ENCODE measurements at regions not wholly inside any gene's neighbourhood (a gene's known extent, or its start where the extent isn't known, plus 50 kb on each side); places are given as distances from the start of the nearest gene placed in this dataset.

DNA sequence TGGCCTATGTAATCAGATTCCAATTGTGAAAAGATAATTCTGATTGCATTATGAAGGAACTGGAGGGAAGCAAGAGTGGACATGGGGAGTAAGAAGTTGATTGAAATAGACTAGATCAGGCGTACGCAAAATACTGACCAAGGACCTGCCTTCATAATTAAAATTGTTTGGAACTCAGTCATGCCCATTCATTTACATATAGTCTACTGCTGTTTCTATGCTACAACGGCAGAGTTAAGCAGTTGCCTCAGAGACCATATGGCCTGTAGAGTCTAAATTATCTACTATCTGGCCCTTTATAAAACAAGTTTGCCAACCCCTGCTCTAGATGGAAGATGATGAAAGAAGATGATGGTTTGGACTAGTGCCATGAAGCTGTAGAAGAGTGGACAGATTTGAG, 170.0 kb upstream of the ARID2 start:
- Histone ChIP-seq H2AFZ (ENCODE audit: low read depth) (no peak overlapping the region), H3K4me3 (IDR thresholded peaks at IDR 0.05; ENCODE audit: insufficient read depth, low read depth, low read length) (no peak overlapping the region), H4K20me1 (ENCODE audit: insufficient read depth) (no peaks in the 10 kb centered on the region), H3K27me3 (ENCODE audit: insufficient read depth, low read depth) (no peaks in the 10 kb centered on the region), H3K4me1 (ENCODE audit: low read depth, poor library complexity, severe bottlenecking) (no peaks in the 10 kb centered on the region), H3K79me2 (ENCODE audit: insufficient read depth, low read depth) (no peaks in the 10 kb centered on the region), H3K9ac (no peak overlapping the region), H3K36me3 (ENCODE audit: insufficient read depth) (no peaks in the 10 kb centered on the region), H3K4me2 (no peak overlapping the region), H3K27ac (no peak overlapping the region)
- no peak for TF ChIP-seq CTCF (conservative IDR thresholded peaks at IDR 0.05; ENCODE audit: low read depth, low read length)

DNA sequence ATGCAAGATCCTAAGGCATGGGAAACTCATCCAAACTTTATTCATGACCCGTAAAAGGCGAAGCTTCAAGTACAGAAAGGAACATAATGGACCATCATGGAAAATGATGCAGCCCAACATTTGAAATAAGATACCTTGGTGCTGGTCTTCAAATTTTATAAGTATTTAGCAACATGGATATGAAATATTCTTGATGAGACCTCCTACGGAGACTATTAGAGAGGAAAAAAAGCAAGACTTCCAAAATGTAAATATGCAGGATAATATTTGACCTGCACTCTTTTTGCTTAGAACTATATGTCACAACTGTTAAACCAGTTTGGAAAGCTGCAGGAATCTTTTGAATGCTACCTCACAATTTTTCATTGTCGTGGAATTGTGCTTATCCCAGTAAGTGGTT, 168.8 kb upstream of the ARID2 start:
- no peaks in the 10 kb centered on the region for H4K20me1 ChIP-seq (ENCODE audit: insufficient read depth)
- H3K9ac ChIP-seq = no peak overlapping the region
- no peak overlapping the region for H3K4me2 ChIP-seq
- no peak overlapping the region for H2AFZ ChIP-seq (ENCODE audit: low read depth)
- H3K4me1 ChIP-seq (ENCODE audit: low read depth, poor library complexity, severe bottlenecking) = no peaks in the 10 kb centered on the region
- H3K27ac ChIP-seq = no peak overlapping the region
- no peak overlapping the region for H3K4me3 ChIP-seq (IDR thresholded peaks at IDR 0.05; ENCODE audit: insufficient read depth, low read depth, low read length)
- no peaks in the 10 kb centered on the region for H3K79me2 ChIP-seq (ENCODE audit: insufficient read depth, low read depth)
- H3K36me3 ChIP-seq (ENCODE audit: insufficient read depth) = no peaks in the 10 kb centered on the region
- H3K27me3 ChIP-seq (ENCODE audit: insufficient read depth, low read depth) = no peaks in the 10 kb centered on the region
- TF ChIP-seq CTCF (conservative IDR thresholded peaks at IDR 0.05; ENCODE audit: low read depth, low read length) = no peak

DNA sequence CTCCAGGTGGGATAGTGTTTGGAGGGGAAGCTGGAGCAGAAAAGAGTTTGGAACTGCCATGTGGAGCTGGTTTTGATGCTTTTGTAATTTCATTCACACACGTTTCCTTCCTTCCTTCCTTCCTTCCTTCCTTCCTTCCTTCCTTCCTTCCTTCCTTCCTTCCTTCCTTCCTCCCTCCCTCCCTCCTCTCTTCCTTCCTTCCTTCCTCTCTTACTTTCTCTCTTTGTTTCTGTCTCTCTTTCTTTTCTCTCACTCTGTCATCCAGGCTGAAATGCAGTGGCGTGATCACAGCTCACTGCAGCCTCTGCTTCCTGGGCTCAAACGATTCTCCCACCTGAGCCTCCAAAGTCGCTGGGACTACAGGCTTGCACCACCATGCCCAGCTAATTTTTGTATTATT, 168.0 kb upstream of the ARID2 start:
- no peaks in the 10 kb centered on the region for H3K4me1 ChIP-seq (ENCODE audit: low read depth, poor library complexity, severe bottlenecking)
- H3K79me2 ChIP-seq (ENCODE audit: insufficient read depth, low read depth) = no peaks in the 10 kb centered on the region
- H3K27ac ChIP-seq = no peak overlapping the region
- H3K4me3 ChIP-seq (IDR thresholded peaks at IDR 0.05; ENCODE audit: insufficient read depth, low read depth, low read length) = no peak overlapping the region
- no peaks in the 10 kb centered on the region for H3K27me3 ChIP-seq (ENCODE audit: insufficient read depth, low read depth)
- H3K9ac ChIP-seq = no peak overlapping the region
- H3K36me3 ChIP-seq (ENCODE audit: insufficient read depth) = no peaks in the 10 kb centered on the region
- H4K20me1 ChIP-seq (ENCODE audit: insufficient read depth) = no peaks in the 10 kb centered on the region
- no peak for TF ChIP-seq CTCF (conservative IDR thresholded peaks at IDR 0.05; ENCODE audit: low read depth, low read length)
- no peak overlapping the region for H3K4me2 ChIP-seq
- no peak overlapping the region for H2AFZ ChIP-seq (ENCODE audit: low read depth)

DNA sequence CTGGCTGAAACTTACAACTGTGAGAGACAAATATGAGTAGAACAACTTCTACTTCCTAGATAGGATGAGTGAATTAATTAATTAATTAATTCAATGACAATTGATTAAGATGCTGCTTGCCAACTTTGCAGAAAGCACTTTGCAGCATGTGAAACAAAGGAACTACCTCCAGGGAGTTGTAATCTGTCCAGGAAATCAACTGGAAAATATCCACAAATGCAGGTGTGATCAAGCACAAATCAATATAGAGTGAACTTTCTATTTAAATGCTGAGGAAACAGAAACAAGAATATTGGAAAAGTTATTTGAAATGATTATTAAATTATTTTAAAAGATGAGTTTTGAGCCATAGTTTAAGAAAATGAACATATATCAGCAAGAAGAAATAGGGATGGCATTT, 163.9 kb upstream of the ARID2 start:
- Histone ChIP-seq H3K4me1 (ENCODE audit: low read depth, poor library complexity, severe bottlenecking) (no peaks in the 10 kb centered on the region), H3K27ac (no peak overlapping the region), H3K4me3 (IDR thresholded peaks at IDR 0.05; ENCODE audit: insufficient read depth, low read depth, low read length) (no peak overlapping the region), H3K9ac (no peak overlapping the region), H2AFZ (ENCODE audit: low read depth) (no peak overlapping the region), H3K27me3 (ENCODE audit: insufficient read depth, low read depth) (no peaks in the 10 kb centered on the region), H3K4me2 (no peak overlapping the region), H3K79me2 (ENCODE audit: insufficient read depth, low read depth) (no peaks in the 10 kb centered on the region), H3K36me3 (ENCODE audit: insufficient read depth) (no peaks in the 10 kb centered on the region), H4K20me1 (ENCODE audit: insufficient read depth) (no peaks in the 10 kb centered on the region)
- no peak for TF ChIP-seq CTCF (conservative IDR thresholded peaks at IDR 0.05; ENCODE audit: low read depth, low read length)

DNA sequence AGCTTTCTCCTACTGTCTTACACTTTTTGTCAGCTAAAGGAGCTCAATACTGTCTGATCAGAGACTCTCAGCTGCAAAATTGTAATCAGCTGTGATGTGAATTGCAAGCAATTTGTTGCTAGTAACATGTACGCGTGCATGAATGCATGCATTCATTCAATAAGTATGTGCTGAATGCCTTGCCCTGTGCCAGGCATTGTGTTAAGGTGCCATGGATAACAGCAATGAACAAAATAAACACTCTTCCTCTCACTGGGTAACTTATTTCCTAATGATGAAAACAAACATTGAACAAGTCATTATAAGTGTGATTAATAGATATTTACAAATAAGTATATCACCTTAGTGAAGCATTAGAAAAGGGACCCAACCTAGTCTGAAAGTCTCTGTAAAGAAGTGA, 163.2 kb upstream of the ARID2 start:
- Histone ChIP-seq H3K79me2 (ENCODE audit: insufficient read depth, low read depth) (no peaks in the 10 kb centered on the region), H3K36me3 (ENCODE audit: insufficient read depth) (no peaks in the 10 kb centered on the region), H3K4me2 (no peak overlapping the region), H3K4me3 (IDR thresholded peaks at IDR 0.05; ENCODE audit: insufficient read depth, low read depth, low read length) (no peak overlapping the region), H3K4me1 (ENCODE audit: low read depth, poor library complexity, severe bottlenecking) (no peaks in the 10 kb centered on the region), H2AFZ (ENCODE audit: low read depth) (no peak overlapping the region), H3K27ac (no peak overlapping the region), H4K20me1 (ENCODE audit: insufficient read depth) (no peaks in the 10 kb centered on the region), H3K27me3 (ENCODE audit: insufficient read depth, low read depth) (no peaks in the 10 kb centered on the region), H3K9ac (no peak overlapping the region)
- no peak for TF ChIP-seq CTCF (conservative IDR thresholded peaks at IDR 0.05; ENCODE audit: low read depth, low read length)

All from KMS-11 (cell line).